GM21786 (cell line): ENCODE measurements at regions not wholly inside any gene's neighbourhood (a gene's known extent, or its start where the extent isn't known, plus 50 kb on each side); places are given as distances from the start of the nearest gene placed in this dataset.
"Not testable (repeated sequence)": the region's sequence is repeated elsewhere in the genome, so short reads cannot be mapped to it uniquely, and the experiment has no call there.

Experiments used
- ATAC-seq: cut with Tn5 transposase; IDR thresholded peaks from one replicate; pipeline ENCODE4 v1.9.1; 2021; ENCODE audit not compliant: unreplicated experiment

- no peak for ATAC-seq
Measured at GRCh38 chr19:23597661-23598060, 89.4 kb downstream of the ZNF675 start.

- no peak for ATAC-seq
Measured at GRCh38 chr19:23596872-23597271, 90.1 kb downstream of the ZNF675 start.

GRCh38 chr19:23594311-23594710 lies 92.7 kb downstream of the ZNF675 start:
- not testable (repeated sequence) for ATAC-seq

GRCh38 chr19:23587546-23587945 lies 99.5 kb downstream of the ZNF675 start:
- ATAC-seq, result no peak

GRCh38 chr19:23577501-23577900 lies 109.5 kb downstream of the ZNF675 start:
- no peak for ATAC-seq

- no peak for ATAC-seq
Measured at GRCh38 chr19:23571175-23571574, 115.8 kb downstream of the ZNF675 start.

- ATAC-seq, result not testable (repeated sequence)
Measured at GRCh38 chr19:23568116-23568515, 118.9 kb downstream of the ZNF675 start.

GRCh38 chr19:23565256-23565655 lies 121.8 kb downstream of the ZNF675 start:
- ATAC-seq, result no peak

- ATAC-seq, result no peak
Measured at GRCh38 chr19:23563326-23563725, 123.7 kb downstream of the ZNF675 start.

- ATAC-seq, result no peak
Measured at GRCh38 chr19:23561341-23561740, 125.7 kb downstream of the ZNF675 start.

- ATAC-seq, result no peak
Measured at GRCh38 chr19:23560051-23560450, 127.0 kb downstream of the ZNF675 start.

- no peak for ATAC-seq
Measured at GRCh38 chr19:23558541-23558940, 128.5 kb downstream of the ZNF675 start.

- no peak for ATAC-seq
Measured at GRCh38 chr19:23557381-23557780, 129.6 kb downstream of the ZNF675 start.

GRCh38 chr19:23554548-23554947 lies 132.5 kb downstream of the ZNF675 start:
- ATAC-seq, result no peak

- ATAC-seq, result not testable (repeated sequence)
Measured at GRCh38 chr19:23550102-23550501, 136.9 kb downstream of the ZNF675 start.

GRCh38 chr19:23547816-23548430 lies 139.1 kb downstream of the ZNF675 start:
- no peak for ATAC-seq

GRCh38 chr19:23547156-23547555 lies 139.9 kb downstream of the ZNF675 start:
- ATAC-seq, result no peak

GRCh38 chr19:23543351-23543750 lies 143.7 kb downstream of the ZNF675 start:
- no peak for ATAC-seq

GRCh38 chr19:23542562-23542961 lies 144.4 kb downstream of the ZNF675 start:
- ATAC-seq, result no peak

GRCh38 chr19:23541991-23542390 lies 145.0 kb downstream of the ZNF675 start:
- no peak for ATAC-seq

GRCh38 chr19:23540180-23540579 lies 144.9 kb upstream of the ZNF91 start:
- not testable (repeated sequence) for ATAC-seq

- no peak for ATAC-seq
Measured at GRCh38 chr19:23539499-23539898, 144.2 kb upstream of the ZNF91 start.

GRCh38 chr19:23537136-23537535 lies 141.9 kb upstream of the ZNF91 start:
- ATAC-seq, result not testable (repeated sequence)
